Lower leg skin (tissue), 4 donors: ENCODE measurements at regions not wholly inside any gene's neighbourhood (a gene's known extent, or its start where the extent isn't known, plus 50 kb on each side); places are given as distances from the start of the nearest gene placed in this dataset.

Experiments used
- DNase-seq, 2 donors: peaks; one replicate each; pipeline ENCODE4 v3.0.0-alpha.2; 2019; ENCODE audit warnings: low spot score in 2 of 2
- H3K4me3 ChIP-seq: fragments of 200-600 bp; sonication (generic); 2 replicates; pipeline ENCODE4 v1.5.1; 2017; ENCODE audit warnings: mild to moderate bottlenecking, low read depth; ENCODE audit not compliant: poor library complexity, severe bottlenecking
- CTCF ChIP-seq, 3 donors: fragments of 450-650 bp; IDR thresholded peaks; one replicate each; pipeline ENCODE4 v1.5.1; 2016; ENCODE audit warnings: antibody characterized with exemption in 3 of 3, mild to moderate bottlenecking in 3 of 3, moderate library complexity in 2 of 3
- POLR2A ChIP-seq, 2 donors: fragments of 450-650 bp; IDR thresholded peaks; one replicate each; pipeline ENCODE4 v1.6.1; 2016 to 2017; ENCODE audit warnings: antibody characterized with exemption in 2 of 2, mild to moderate bottlenecking in 1 of 2, moderate library complexity in 1 of 2
- WGBS, 2 donors: methylation state at CpG; one replicate each; pipeline ENCODE4 v1.1.5; 2018; 5-methylcytosine and 5-hydroxymethylcytosine counted together
- intact Hi-C: fragments of 100-400 bp; cut with DNase I; formaldehyde crosslinking; loops from one replicate; pipeline ENCODE4 v1.15.0; 2023; ENCODE audit warnings: low total_unique reads

GRCh38 chr10:20457649-20458048 is 439.5 kb downstream of the NEBL start:
- intact Hi-C loops: no loop called here
- no peak overlapping the region for H3K4me3 ChIP-seq
- 55 to 58% methylated on average over 2 of the region's 2 CpGs for WGBS, 2 donors
- no peak for DNase-seq
- no peak for TF ChIP-seq CTCF (IDR thresholded peaks at IDR 0.05)
- no peak for TF ChIP-seq POLR2A (IDR thresholded peaks at IDR 0.05)

DNA sequence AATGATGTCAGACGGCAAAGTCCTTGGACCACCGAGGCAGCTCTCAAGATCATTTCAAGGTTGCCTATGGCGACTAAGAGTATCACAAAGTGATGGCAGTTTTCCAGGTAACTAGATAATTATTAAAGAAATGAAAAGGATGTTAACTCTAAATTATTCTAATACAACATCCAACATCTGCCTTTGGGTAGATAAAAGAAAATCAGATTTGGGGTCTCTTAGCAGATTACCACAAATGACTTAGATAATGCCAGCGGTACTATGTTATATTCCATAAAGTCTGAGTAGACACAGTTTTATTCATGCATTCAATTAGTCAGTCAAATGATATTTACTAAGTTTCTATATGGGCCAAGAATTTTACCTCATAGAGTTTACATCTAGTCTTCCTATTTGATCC is 441.3 kb downstream of the NEBL start:
- H3K4me3 ChIP-seq: no peak overlapping the region
- WGBS, 2 donors: 68 to 73% methylated on average over 4 of the region's 4 CpGs
- TF ChIP-seq POLR2A (IDR thresholded peaks at IDR 0.05): no peak
- no peak for TF ChIP-seq CTCF (IDR thresholded peaks at IDR 0.05)
- intact Hi-C loops: no loop called here
- no peak for DNase-seq

- TF ChIP-seq CTCF (IDR thresholded peaks at IDR 0.05): no peak
- TF ChIP-seq POLR2A (IDR thresholded peaks at IDR 0.05): no peak
These were observed 442.8 kb downstream of the NEBL start for GRCh38 chr10:20454331-20454730.

DNA sequence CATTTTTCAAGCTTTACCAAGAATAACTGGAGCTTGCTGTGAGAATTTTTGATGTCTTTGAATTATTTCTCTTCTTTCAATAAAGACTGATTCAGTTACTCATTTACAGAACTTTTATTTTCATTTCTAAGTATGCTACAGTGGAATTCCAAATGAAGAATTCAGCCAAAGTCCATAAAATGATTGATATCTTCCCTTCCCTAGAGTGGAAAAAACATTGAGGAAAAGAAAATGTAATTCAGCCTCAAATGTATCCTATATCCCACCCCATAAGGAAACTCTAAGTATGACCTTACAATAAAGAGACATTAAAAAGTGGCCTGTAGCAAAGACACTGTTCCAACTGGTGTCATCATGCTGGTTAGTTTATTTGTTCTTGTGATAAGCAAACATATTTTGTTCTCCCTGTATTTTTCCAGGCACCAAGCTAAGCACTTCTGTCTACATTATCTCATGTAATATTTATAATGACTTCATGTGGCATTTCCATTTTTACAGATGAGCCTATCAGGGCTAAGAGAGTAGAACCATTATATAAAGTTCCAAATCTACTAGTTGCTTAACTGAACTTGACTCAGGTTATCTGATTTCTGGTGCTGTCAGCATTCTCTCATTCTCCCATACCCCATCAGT is 450.4 kb downstream of the NEBL start:
- TF ChIP-seq CTCF (IDR thresholded peaks at IDR 0.05) (no peak), POLR2A (IDR thresholded peaks at IDR 0.05) (no peak)
- no peak for DNase-seq
- intact Hi-C loops: no loop called here
- H3K4me3 ChIP-seq: no peak overlapping the region

More at GRCh38 chr10:20454331-20454730, 442.8 kb downstream of the NEBL start:
- DNase-seq: no peak
- intact Hi-C loops: no loop called here
- 73 to 78% methylated on average over 5 of the region's 5 CpGs for WGBS, 2 donors
- no peak overlapping the region for H3K4me3 ChIP-seq

GRCh38 chr10:20443094-20443493 is 454.0 kb downstream of the NEBL start:
- TF ChIP-seq CTCF (IDR thresholded peaks at IDR 0.05) (no peak), POLR2A (IDR thresholded peaks at IDR 0.05) (no peak)
- intact Hi-C loops: no loop called here
- H3K4me3 ChIP-seq: no peak overlapping the region
- DNase-seq: no peak

GRCh38 chr10:20429742-20430141 is 467.4 kb downstream of the NEBL start:
- intact Hi-C loops: no loop called here
- WGBS, 2 donors: 74 to 89% methylated on average over 2 of the region's 2 CpGs
- DNase-seq: no peak
- TF ChIP-seq CTCF (IDR thresholded peaks at IDR 0.05): no peak
- TF ChIP-seq POLR2A (IDR thresholded peaks at IDR 0.05): no peak
- H3K4me3 ChIP-seq: no peak overlapping the region
